ENCODE measurements at regions not wholly inside any gene's neighbourhood (a gene's known extent, or its start where the extent isn't known, plus 50 kb on each side); places are given as distances from the start of the nearest gene placed in this dataset.
A peak's percentile ranks its signal among the peaks of the same experiment; 100 is the strongest.

GRCh38 chr4:177033135-177033534, 240.4 kb upstream of the VEGFC start:
- no peaks in the 10 kb centered on the region for H3K27me3 ChIP-seq
- TF ChIP-seq CTCF (IDR thresholded peaks at IDR 0.05) (no peak), POLR2A (IDR thresholded peaks at IDR 0.05) (no peak), EP300 (IDR thresholded peaks at IDR 0.05) (no peak), POLR2AphosphoS5 (IDR thresholded peaks at IDR 0.05) (no peak)
- no peaks in the 10 kb centered on the region for H3K4me1 ChIP-seq
- WGBS, 2 donors, result 71 to 75% methylated on average over 3 of the region's 3 CpGs
- H3K36me3 ChIP-seq, result no peaks in the 10 kb centered on the region
- DNase-seq, result no peak
- no peak overlapping the region for H3K27ac ChIP-seq
- H3K4me3 ChIP-seq, result no peak overlapping the region
- no peaks in the 10 kb centered on the region for H3K9me3 ChIP-seq
- intact Hi-C loops (cut with DNase I), result no loop called here

- no peak for DNase-seq
- Histone ChIP-seq H3K4me3 (no peak overlapping the region), H3K36me3 (no peaks in the 10 kb centered on the region), H3K4me1 (no peaks in the 10 kb centered on the region), H3K9me3 (no peaks in the 10 kb centered on the region), H3K27me3 (no peaks in the 10 kb centered on the region), H3K27ac (no peak overlapping the region)
- WGBS, 2 donors, result 96% methylated on average over 1 of the region's 1 CpG
- TF ChIP-seq EP300 (IDR thresholded peaks at IDR 0.05), result no peak
- no peak for TF ChIP-seq CTCF (IDR thresholded peaks at IDR 0.05)
- TF ChIP-seq POLR2A (IDR thresholded peaks at IDR 0.05), result no peak
- TF ChIP-seq POLR2AphosphoS5 (IDR thresholded peaks at IDR 0.05), result no peak
- intact Hi-C loops (cut with DNase I), result no loop called here
These were observed 240.9 kb upstream of the VEGFC start for GRCh38 chr4:177033632-177034031.

- no peaks in the 10 kb centered on the region for H3K36me3 ChIP-seq
- TF ChIP-seq CTCF (IDR thresholded peaks at IDR 0.05), result no peak
- TF ChIP-seq POLR2A (IDR thresholded peaks at IDR 0.05), result no peak
- no peak for TF ChIP-seq POLR2AphosphoS5 (IDR thresholded peaks at IDR 0.05)
- no peak for TF ChIP-seq EP300 (IDR thresholded peaks at IDR 0.05)
- no peaks in the 10 kb centered on the region for H3K27me3 ChIP-seq
- no peak overlapping the region for H3K27ac ChIP-seq
- 90 to 92% methylated on average over 4 of the region's 4 CpGs for WGBS, 2 donors
- intact Hi-C loops (cut with DNase I), result loop anchor here (10.0 kb wide), 1 partner anchor 1007 kb away; no protein-coding TSS in a partner anchor
- DNase-seq, result no peak
- no peaks in the 10 kb centered on the region for H3K9me3 ChIP-seq
- H3K4me1 ChIP-seq, result no peaks in the 10 kb centered on the region
- H3K4me3 ChIP-seq, result no peak overlapping the region
These were observed 248.6 kb upstream of the VEGFC start for GRCh38 chr4:177041356-177041755.

- intact Hi-C loops (cut with DNase I), result loop anchor here (5.0 to 10.0 kb wide), 2 partner anchors 670 to 1012 kb away; no protein-coding TSS in a partner anchor
- Histone ChIP-seq H3K9me3 (no peaks in the 10 kb centered on the region), H3K36me3 (no peaks in the 10 kb centered on the region), H3K4me1 (no peaks in the 10 kb centered on the region), H3K27me3 (no peaks in the 10 kb centered on the region), H3K27ac (no peak overlapping the region), H3K4me3 (no peak overlapping the region)
- DNase-seq, result peak; percentile 67
- WGBS, 2 donors, result 37 to 51% methylated on average over 11 of the region's 11 CpGs
- TF ChIP-seq EP300 (IDR thresholded peaks at IDR 0.05) (no peak), CTCF (IDR thresholded peaks at IDR 0.05) (peak in 3 of 4 experiments; percentile 28 to 73 (median 50))
These were observed 254.5 kb upstream of the VEGFC start for GRCh38 chr4:177047070-177047850.

GRCh38 chr4:177047851-177048174, 255.1 kb upstream of the VEGFC start:
- TF ChIP-seq POLR2AphosphoS5 (IDR thresholded peaks at IDR 0.05) (no peak), CTCF (IDR thresholded peaks at IDR 0.05) (no peak), EP300 (IDR thresholded peaks at IDR 0.05) (no peak), POLR2A (IDR thresholded peaks at IDR 0.05) (no peak)
- no peaks in the 10 kb centered on the region for H3K9me3 ChIP-seq
- H3K36me3 ChIP-seq, result no peaks in the 10 kb centered on the region
- intact Hi-C loops (cut with DNase I), result loop anchor here (5.0 to 10.0 kb wide), 2 partner anchors 671 to 1013 kb away; no protein-coding TSS in a partner anchor
- no peak overlapping the region for H3K27ac ChIP-seq
- WGBS, 2 donors, result 0 to 4% methylated on average over 1 of the region's 1 CpG
- no peak for DNase-seq
- no peaks in the 10 kb centered on the region for H3K4me1 ChIP-seq
- H3K4me3 ChIP-seq, result no peak overlapping the region
- no peaks in the 10 kb centered on the region for H3K27me3 ChIP-seq
